ENCODE measurements at regions not wholly inside any gene's neighbourhood (a gene's known extent, or its start where the extent isn't known, plus 50 kb on each side); places are given as distances from the start of the nearest gene placed in this dataset.

DNA sequence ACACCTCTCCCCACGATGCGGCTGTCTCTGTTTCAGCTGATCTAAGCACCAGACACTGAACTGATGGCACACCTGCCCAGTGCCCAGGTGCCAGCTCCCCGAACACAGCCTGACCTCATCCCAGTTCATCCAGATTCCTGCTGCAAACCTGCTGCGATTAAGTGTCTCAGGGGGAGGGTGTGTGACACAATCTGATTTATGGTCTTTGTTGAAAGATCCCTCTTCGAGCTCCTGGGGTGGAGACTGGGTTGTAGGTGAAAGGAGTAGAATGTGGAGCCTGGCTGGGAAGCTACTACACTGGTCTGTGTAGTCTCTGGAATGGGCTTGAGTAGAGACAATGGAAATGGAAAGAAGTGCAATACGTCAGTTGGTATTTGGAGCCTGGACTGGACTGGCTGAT, 390.3 kb downstream of the SHANK2 start:
- TF ChIP-seq EZH2 (IDR thresholded peaks at IDR 0.05; ENCODE audit: insufficient read depth, poor library complexity, severe bottlenecking) (no peak), EZH2phosphoT487 (IDR thresholded peaks at IDR 0.05; ENCODE audit: insufficient read depth, low read depth) (no peak)

Data from GM23248 (cell line).